HepG2 (cell line): ENCODE measurements at regions not wholly inside any gene's neighbourhood (a gene's known extent, or its start where the extent isn't known, plus 50 kb on each side); places are given as distances from the start of the nearest gene placed in this dataset.

Experiments
- CEBPB ChIP-seq: IDR thresholded peaks from 2 replicates; pipeline ENCODE4 v1.6.1; 2011; ENCODE audit warnings: low read depth, low read length, improper control_type of control experiment, borderline replicate concordance
- CEBPG ChIP-seq: IDR thresholded peaks from 2 replicates; pipeline ENCODE4 v1.6.1; 2016
- FOSL2 ChIP-seq: sonication (generic); formaldehyde crosslinking; IDR thresholded peaks from 2 replicates; pipeline ENCODE4 v1.4.0; 2020; ENCODE audit warnings: missing genetic modification reagents
- FOXA3 ChIP-seq: IDR thresholded peaks from 2 replicates; pipeline ENCODE4 v1.6.1; 2016; ENCODE audit warnings: missing genetic modification reagents, missing compliant biosample characterization
- GATAD2A ChIP-seq: IDR thresholded peaks from 2 replicates; pipeline ENCODE4 v1.6.1; 2016
- HMG20A ChIP-seq: IDR thresholded peaks from 2 replicates; pipeline ENCODE4 v1.6.1; 2016; ENCODE audit warnings: borderline replicate concordance
- ISX ChIP-seq: sonication (generic); formaldehyde crosslinking; conservative IDR thresholded peaks from 2 replicates; pipeline ENCODE4 v1.5.0; 2020; ENCODE audit warnings: missing genetic modification reagents
- NCOR1 ChIP-seq: fragments of 200-600 bp; sonication (generic); IDR thresholded peaks from 2 replicates; pipeline ENCODE4 v1.7.0; 2017; ENCODE audit warnings: antibody characterized with exemption, low read length, borderline replicate concordance
- RBAK ChIP-seq: sonication (generic); formaldehyde crosslinking; IDR thresholded peaks from 2 replicates; pipeline ENCODE4 v1.5.1; 2020; ENCODE audit warnings: mild to moderate bottlenecking, missing genetic modification reagents
- SOX13 ChIP-seq, 3 experiments: fragments of 450-650 bp in 1 of 3; sonication (generic) in 1 of 3; formaldehyde crosslinking in 1 of 3; IDR thresholded peaks in 2 of 3; conservative IDR thresholded peaks in 1 of 3; 2 replicates each; pipeline versions ENCODE4 v1.5.0 to v1.6.1; 2016 to 2020; ENCODE audit warnings: antibody characterized with exemption in 1 of 3, mild to moderate bottlenecking in 1 of 3, missing compliant biosample characterization in 1 of 3, missing genetic modification reagents in 1 of 3, moderate library complexity in 1 of 3
- SOX6 ChIP-seq, 2 experiments: fragments of 450-650 bp in 1 of 2; sonication (generic) in 1 of 2; formaldehyde crosslinking in 1 of 2; IDR thresholded peaks; 2 replicates each; pipeline versions ENCODE4 v1.4.0 to v1.6.1; 2017 to 2020; ENCODE audit warnings: antibody characterized with exemption in 1 of 2, mild to moderate bottlenecking in 1 of 2, missing genetic modification reagents in 1 of 2
- SSRP1 ChIP-seq: IDR thresholded peaks from 2 replicates; pipeline ENCODE4 v1.6.1; 2016; ENCODE audit warnings: control low read depth
- ZNF644 ChIP-seq: IDR thresholded peaks from 2 replicates; pipeline ENCODE4 v1.6.1; 2016; ENCODE audit warnings: low read depth
- ZNF841 ChIP-seq: sonication (generic); formaldehyde crosslinking; IDR thresholded peaks from 2 replicates; pipeline ENCODE4 v1.8.1; 2023; ENCODE audit warnings: missing genetic modification reagents, borderline replicate concordance
- TF ChIP-seq, protein P1 (sequence below): IDR thresholded peaks from 2 replicates; pipeline ENCODE4 v1.6.1; 2012; ENCODE audit warnings: low read depth, low read length, improper control_type of control experiment
- TF ChIP-seq, protein P2 (sequence below): fragments of 450-650 bp; IDR thresholded peaks from 2 replicates; pipeline ENCODE4 v1.6.1; 2016
- TF ChIP-seq, protein P3 (sequence below): sonication (generic); formaldehyde crosslinking; conservative IDR thresholded peaks from 2 replicates; pipeline ENCODE4 v1.4.0; 2020; ENCODE audit warnings: mild to moderate bottlenecking, missing genetic modification reagents, moderate library complexity
- TF ChIP-seq, protein P4 (sequence below): sonication (generic); formaldehyde crosslinking; IDR thresholded peaks from 2 replicates; pipeline ENCODE4 v1.5.0; 2020; ENCODE audit warnings: mild to moderate bottlenecking, missing genetic modification reagents, borderline replicate concordance

DNA sequence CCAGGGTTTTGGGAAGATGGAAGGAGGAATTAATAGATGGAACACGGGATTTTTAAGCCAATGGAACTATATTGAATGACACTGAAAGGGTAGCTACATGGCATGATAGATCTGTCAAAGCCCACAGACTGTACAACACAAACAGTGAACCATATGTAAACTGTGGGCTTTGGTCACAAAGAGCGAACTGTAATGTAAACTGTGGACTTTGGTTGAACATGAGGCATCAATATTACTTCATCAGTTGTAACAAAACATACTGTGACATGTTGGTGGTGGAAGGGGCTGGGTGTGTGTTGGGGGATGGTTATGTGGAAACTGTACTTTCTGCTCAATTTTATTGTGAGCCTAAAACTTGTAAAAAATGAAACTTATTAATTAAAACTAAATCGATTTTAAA is 210.6 kb upstream of the HMGA2 start (continued):
- TF ChIP-seq, protein P1, sequence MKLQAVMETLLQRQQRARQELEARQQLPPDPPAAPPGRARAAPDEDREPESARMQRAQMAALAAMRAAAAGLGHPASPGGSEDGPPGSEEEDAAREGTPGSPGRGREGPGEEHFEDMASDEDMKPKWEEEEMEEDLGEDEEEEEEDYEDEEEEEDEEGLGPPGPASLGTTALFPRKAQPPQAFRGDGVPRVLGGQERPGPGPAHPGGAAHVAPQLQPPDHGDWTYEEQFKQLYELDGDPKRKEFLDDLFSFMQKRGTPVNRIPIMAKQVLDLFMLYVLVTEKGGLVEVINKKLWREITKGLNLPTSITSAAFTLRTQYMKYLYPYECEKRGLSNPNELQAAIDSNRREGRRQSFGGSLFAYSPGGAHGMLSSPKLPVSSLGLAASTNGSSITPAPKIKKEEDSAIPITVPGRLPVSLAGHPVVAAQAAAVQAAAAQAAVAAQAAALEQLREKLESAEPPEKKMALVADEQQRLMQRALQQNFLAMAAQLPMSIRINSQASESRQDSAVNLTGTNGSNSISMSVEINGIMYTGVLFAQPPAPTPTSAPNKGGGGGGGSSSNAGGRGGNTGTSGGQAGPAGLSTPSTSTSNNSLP, result 0 out of 2 replicates have a peak, but pooled peaks have one; percentile 17
- TF ChIP-seq NCOR1 (peak; percentile 48; the same call in 1 of the 2 replicates), ISX (CRISPR knock-in tag) (no peak), SSRP1 (no peak), GATAD2A (CRISPR knock-in tag) (peak; percentile 58), FOXA3 (0 out of 2 replicates have a peak, but pooled peaks have one; percentile 50), ZNF644 (CRISPR knock-in tag) (peak; percentile 79), CEBPB (peak; percentile 52; the same call in 1 of the 2 replicates), HMG20A (CRISPR knock-in tag) (0 out of 2 replicates have a peak, but pooled peaks have one; percentile 25), FOSL2 (CRISPR knock-in tag) (peak; percentile 21; the same call in 1 of the 2 replicates), SOX13 (IDR thresholded peaks at IDR 0.05) (no peak), SOX13 (CRISPR knock-in tag; conservative IDR thresholded peaks at IDR 0.05 in 1 of 2, IDR thresholded peaks at IDR 0.05 in 1 of 2) (0 out of 4 replicates have a peak, but pooled peaks of 1 of the 2 experiments have one; percentile 47), ZNF841 (CRISPR knock-in tag) (no peak), SOX6 (IDR thresholded peaks at IDR 0.05) (no peak), SOX6 (CRISPR knock-in tag; IDR thresholded peaks at IDR 0.05) (0 out of 2 replicates have a peak, but pooled peaks have one; percentile 19), RBAK (CRISPR knock-in tag) (peak; percentile 59; the same call in 1 of the 2 replicates), CEBPG (peak; percentile 49; the same call in 1 of the 2 replicates)
- TF ChIP-seq, protein P2, sequence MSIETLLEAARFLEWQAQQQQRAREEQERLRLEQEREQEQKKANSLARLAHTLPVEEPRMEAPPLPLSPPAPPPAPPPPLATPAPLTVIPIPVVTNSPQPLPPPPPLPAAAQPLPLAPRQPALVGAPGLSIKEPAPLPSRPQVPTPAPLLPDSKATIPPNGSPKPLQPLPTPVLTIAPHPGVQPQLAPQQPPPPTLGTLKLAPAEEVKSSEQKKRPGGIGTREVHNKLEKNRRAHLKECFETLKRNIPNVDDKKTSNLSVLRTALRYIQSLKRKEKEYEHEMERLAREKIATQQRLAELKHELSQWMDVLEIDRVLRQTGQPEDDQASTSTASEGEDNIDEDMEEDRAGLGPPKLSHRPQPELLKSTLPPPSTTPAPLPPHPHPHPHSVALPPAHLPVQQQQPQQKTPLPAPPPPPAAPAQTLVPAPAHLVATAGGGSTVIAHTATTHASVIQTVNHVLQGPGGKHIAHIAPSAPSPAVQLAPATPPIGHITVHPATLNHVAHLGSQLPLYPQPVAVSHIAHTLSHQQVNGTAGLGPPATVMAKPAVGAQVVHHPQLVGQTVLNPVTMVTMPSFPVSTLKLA, result no peak
- TF ChIP-seq, protein P3, sequence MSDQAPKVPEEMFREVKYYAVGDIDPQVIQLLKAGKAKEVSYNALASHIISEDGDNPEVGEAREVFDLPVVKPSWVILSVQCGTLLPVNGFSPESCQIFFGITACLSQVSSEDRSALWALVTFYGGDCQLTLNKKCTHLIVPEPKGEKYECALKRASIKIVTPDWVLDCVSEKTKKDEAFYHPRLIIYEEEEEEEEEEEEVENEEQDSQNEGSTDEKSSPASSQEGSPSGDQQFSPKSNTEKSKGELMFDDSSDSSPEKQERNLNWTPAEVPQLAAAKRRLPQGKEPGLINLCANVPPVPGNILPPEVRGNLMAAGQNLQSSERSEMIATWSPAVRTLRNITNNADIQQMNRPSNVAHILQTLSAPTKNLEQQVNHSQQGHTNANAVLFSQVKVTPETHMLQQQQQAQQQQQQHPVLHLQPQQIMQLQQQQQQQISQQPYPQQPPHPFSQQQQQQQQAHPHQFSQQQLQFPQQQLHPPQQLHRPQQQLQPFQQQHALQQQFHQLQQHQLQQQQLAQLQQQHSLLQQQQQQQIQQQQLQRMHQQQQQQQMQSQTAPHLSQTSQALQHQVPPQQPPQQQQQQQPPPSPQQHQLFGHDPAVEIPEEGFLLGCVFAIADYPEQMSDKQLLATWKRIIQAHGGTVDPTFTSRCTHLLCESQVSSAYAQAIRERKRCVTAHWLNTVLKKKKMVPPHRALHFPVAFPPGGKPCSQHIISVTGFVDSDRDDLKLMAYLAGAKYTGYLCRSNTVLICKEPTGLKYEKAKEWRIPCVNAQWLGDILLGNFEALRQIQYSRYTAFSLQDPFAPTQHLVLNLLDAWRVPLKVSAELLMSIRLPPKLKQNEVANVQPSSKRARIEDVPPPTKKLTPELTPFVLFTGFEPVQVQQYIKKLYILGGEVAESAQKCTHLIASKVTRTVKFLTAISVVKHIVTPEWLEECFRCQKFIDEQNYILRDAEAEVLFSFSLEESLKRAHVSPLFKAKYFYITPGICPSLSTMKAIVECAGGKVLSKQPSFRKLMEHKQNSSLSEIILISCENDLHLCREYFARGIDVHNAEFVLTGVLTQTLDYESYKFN (CRISPR knock-in tag), result 0 out of 2 replicates have a peak, but pooled peaks have one; percentile 26
- TF ChIP-seq, protein P4, sequence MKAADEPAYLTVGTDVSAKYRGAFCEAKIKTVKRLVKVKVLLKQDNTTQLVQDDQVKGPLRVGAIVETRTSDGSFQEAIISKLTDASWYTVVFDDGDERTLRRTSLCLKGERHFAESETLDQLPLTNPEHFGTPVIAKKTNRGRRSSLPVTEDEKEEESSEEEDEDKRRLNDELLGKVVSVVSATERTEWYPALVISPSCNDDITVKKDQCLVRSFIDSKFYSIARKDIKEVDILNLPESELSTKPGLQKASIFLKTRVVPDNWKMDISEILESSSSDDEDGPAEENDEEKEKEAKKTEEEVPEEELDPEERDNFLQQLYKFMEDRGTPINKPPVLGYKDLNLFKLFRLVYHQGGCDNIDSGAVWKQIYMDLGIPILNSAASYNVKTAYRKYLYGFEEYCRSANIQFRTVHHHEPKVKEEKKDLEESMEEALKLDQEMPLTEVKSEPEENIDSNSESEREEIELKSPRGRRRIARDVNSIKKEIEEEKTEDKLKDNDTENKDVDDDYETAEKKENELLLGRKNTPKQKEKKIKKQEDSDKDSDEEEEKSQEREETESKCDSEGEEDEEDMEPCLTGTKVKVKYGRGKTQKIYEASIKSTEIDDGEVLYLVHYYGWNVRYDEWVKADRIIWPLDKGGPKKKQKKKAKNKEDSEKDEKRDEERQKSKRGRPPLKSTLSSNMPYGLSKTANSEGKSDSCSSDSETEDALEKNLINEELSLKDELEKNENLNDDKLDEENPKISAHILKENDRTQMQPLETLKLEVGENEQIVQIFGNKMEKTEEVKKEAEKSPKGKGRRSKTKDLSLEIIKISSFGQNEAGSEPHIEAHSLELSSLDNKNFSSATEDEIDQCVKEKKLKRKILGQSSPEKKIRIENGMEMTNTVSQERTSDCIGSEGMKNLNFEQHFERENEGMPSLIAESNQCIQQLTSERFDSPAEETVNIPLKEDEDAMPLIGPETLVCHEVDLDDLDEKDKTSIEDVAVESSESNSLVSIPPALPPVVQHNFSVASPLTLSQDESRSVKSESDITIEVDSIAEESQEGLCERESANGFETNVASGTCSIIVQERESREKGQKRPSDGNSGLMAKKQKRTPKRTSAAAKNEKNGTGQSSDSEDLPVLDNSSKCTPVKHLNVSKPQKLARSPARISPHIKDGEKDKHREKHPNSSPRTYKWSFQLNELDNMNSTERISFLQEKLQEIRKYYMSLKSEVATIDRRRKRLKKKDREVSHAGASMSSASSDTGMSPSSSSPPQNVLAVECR (CRISPR knock-in tag), result no peak
